ENCODE measurements at regions not wholly inside any gene's neighbourhood (a gene's known extent, or its start where the extent isn't known, plus 50 kb on each side); places are given as distances from the start of the nearest gene placed in this dataset.
A peak's percentile ranks its signal among the peaks of the same experiment; 100 is the strongest.

DNA sequence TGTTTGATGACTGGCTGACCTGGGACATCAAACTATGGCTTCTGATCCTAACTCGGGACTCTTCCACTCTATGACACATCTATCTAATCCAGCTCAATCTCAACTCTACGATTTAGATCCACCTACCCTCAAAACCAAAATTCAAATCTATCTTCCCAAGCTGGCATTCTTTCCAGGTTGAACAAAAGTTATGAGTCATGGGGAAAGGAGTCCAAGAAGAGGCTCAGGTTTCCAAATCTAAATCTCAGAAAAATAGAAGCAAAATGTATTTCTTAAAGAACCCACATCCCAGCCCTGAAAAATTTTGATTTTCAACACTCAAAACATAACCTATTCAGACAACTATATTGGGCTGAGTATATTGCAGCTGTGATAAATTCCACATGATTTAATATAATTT is 143.9 kb upstream of the IPO5 start:
- DNase-seq, result no peak

DNA sequence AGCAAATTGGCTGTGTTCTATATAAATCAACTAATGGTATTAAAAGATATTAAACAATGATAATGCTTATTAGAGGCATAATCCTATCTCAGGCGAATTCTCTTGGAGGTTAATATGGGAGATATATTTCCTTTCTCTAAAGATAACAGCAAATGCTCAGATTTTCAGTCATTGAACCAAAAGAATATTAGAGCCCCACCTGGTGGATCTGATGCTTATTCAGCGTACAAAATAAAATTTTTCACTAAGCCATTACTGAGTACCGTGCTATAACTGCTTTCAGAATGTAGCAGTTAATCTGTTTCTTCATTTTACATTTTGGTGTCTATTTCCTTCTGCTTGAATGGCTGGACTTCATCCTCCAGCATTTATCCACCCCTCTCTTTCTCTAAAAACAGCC is 143.3 kb upstream of the IPO5 start:
- no peak for DNase-seq

DNA sequence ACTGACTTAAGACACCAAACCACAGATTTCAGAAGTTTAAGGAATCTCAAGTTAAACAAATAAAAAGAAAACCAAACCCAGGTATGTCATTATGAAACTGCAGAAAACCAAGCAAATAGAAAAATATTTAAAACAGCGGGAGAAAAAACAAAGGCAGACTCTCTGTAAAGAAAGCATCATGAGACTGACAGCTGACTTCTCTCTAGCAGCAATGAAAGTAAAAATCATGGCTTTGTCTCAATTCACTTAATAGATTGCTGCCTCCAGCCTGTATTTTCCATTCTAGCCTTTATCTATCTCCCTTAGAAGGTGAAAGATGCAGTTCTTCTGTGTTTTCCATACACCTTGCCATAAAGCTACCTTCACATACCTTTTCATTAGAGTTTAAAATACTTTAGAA is 131.1 kb upstream of the IPO5 start:
- DNase-seq, result no peak

DNA sequence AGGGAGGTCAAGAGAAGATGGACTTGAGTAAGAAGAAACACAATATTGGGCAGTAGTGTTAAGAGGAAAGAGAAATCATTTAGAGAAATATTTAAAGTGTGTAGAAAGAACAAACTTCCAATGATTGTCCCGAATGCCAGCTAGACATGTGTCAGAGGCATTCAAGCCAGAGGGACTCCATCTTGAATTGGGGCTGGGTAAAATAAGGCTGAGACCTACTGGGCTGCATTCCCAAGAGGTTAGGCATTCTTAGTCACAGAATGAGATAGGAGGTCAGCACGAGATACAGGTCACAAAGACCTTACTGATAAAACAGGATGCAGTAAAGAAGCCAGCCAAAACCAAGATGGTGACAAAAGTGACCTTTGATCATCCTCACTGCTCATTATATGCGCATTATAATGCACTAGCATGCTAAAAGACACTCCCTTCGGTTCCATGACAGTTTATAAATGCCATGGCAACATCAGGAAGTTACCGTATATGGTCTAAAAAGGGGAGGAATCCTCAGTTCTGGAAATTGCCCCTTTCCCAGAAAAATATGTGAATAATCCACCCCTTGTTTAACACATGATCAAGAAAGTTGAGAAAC is 127.0 kb upstream of the IPO5 start:
- no peak for DNase-seq

DNA sequence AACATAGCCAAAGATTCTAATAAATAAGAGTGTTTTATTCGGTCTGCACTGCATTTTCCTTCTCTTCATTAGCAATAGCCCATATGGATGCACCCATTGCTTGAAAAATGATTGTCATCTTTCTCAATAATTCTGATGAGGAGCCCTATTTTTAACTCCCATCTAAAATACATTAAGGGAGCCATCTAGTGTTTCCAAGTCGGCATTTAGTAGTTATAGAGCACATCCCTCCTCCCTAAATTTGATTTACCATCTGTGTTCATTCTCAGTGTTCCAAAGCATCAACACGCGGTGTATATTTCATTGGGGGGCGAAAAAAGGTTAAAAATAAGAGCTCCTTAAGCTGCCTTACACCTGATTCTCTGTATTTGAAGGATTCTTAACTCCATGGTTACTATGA is 119.2 kb upstream of the IPO5 start:
- no peak for DNase-seq

DNA sequence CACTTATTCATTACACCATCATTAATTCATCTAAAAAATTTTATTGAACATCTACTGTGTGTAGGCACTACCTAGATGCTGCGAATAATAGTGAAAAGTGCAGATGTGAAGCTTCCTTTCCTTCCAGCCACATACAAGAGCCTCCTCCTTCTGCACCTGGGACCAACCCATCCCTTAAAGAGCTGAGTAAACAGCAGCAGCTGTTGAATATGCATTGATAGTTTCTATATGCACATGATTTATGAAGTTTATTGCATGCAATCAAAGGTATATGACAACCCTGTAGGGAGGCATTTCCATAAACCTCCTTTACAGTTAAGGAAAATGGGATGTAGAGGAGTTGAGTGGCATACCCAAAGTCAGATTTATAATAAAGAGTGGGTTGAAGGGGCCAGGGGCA is 110.3 kb upstream of the IPO5 start:
- no peak for DNase-seq

DNA sequence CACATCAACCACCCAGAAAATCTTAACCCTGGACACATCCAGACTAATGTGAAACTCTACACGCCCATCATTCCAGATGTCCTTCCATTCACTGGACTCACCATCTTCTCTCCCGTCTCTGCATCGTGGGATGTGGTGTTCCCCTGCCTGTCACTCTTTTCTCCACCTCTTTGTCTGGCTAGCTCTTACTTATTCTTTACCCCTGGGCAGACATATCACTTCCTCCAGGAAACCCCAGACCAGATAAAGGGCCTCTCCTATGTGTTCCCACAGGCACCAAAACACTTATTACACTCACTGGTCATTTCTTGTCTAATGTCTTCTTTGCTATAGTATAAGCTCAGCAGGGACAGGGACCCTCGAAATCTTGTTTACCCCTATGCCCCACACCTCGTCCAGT is 109.3 kb upstream of the IPO5 start:
- no peak for DNase-seq

DNA sequence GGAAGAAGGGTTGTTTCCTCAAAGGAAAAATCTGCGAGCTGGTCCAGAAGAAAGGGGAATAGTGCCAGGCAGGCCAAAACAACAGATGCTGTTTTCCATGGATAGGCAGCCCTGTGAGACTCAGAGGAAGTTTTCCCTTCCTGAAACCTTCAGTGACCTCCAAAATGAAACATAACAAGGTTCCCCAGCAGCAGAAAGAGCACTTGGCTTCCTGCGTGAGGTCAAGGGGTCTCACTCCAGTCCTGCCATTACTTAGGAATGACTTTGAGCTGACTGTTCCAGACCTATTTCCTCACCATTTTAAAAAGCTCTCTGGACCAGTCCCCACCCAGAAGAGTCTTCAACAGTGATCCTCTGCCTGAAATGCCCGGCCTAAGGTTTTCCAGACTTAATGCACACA is 104.6 kb upstream of the IPO5 start:
- no peak for DNase-seq

DNA sequence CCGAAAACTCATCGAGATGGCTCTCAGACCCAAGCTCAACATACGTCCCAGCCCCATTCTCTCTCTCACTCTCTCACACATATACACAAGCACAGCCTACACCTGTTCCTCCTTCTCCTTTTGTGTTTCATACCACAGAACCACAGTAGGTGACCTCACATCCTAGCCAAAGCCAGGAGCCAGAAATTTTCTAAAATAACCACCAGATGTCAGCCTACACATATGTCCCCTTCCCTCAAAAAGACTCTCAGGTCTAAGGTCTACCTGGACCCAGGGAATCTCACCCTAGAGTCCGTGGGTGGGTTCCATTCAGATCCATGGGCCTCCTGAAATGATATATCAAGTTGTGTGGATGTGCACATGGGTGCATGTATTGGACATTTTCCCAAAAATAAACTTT is 104.2 kb upstream of the IPO5 start:
- peak; percentile 1 for DNase-seq

DNA sequence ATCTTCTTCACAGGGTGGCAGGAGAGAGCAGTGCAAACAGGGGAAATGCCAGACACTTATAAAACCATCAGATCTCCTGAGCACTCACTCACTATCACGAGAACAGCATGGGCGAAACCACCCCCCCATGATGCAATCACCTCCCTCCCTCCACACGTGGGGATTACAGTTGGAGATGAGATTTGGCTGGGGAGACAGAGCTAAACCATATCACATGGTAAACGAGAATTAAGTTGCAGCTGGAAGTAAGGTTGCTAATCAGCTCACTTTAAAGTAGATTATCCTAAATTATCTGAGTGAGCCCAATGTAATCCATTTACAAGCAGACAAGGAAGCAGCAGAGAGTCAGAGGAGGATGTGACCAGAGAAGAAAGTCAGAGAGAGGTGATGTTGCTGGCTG is 102.2 kb upstream of the IPO5 start:
- no peak for DNase-seq

DNA sequence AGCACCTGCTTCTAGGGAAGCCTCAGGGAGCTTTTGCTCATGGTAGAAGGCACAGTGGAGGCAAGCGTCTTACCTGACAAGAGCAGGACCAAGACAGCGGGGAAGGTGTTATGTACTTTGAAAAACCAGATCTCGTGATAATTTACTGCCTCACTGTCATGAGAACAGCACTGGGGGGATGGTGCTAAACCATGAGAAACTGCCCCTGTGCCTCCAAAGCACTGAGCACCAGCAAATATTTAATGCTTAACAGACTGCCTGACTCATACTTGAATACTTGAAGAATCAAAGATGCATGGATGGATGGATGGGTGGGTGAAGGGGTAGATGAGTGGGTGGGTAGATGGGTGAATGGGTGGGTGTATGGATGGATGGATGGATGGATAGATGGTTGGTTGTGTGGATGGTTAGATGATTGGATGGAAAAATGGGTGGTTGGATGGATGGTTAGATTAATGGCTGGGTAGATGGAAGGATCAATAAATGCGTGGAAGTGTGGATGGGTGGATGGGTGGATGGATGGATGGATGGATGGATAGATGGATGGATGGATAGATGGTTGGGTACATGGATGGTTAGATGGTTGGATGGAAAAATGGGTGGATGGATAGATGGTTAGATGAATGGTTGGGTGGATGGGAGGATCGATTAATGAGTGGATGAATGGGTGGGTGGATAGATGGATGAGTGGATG is 101.1 kb upstream of the IPO5 start:
- DNase-seq, result no peak

DNA sequence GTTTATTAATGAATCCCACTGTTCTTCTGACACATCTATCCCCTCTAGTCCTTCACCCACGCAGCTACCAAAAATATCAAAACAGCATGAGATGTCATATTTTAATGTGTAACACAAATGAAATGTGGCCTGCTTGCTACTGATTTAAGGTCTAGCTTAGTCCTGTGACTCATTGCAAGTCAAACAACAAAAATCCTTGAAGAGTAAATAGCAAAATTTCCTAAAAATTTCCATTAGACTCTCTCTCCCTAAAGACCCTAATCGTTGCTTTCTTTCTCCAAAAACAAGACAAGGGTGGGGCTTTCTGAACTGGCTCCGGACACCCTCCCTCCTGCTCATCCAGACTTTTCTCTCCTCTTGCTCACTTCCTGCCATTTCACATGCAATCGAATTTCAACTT is 99.9 kb upstream of the IPO5 start:
- DNase-seq, result no peak

DNA sequence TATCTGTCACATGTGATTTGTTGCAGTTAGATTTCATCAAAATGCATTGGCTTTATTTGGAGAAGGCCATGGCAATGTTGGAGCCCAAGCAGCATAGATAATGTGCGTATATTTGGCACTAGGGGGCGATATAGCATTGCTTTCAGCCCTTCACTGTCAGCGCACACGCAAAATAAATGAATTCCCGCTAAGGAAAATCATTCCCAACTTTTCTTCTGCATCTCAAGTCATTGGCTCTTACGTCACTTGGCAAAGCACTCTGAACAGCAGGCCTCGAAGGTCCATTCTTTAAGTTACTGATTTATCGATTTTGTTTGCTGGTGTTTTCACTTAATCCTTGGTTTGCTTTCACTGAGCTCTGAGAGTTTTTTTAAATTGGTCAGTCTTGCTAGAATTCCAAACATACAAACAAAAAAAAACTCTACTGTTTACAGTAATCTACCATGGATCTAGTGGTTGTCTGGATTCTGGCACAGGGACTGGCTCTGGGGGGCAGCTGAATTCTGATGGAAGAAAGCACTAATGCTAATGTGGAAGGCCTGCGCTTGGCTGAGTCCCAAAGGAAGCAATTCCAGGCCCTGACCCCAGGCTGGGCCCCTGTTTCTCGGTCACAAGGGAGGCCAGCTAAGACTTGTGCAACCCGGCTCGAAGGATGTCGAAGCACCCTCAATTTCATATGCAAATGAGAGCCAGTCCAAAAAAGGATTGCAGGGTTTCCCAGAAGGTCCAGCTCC is 97.7 kb upstream of the IPO5 start:
- peak; percentile 36 for DNase-seq

DNA sequence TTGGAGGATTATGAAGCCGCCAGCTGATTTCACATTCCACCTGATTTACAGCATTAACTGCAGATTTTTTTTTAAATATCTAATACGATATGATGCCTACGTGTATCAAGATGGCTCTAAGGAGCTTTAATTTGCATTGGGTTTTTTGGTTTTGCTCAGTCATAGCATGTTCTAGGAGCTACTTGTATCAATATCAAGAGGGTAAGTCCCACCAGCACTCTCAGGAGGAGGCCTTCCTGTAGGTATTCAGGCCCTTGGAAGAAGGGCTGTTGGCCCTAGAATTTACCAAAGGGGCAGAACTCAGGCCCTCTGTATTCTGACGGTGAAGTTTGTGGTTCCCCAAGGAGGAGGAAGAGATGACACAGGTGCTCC is 97.2 kb upstream of the IPO5 start:
- no peak for DNase-seq

DNA sequence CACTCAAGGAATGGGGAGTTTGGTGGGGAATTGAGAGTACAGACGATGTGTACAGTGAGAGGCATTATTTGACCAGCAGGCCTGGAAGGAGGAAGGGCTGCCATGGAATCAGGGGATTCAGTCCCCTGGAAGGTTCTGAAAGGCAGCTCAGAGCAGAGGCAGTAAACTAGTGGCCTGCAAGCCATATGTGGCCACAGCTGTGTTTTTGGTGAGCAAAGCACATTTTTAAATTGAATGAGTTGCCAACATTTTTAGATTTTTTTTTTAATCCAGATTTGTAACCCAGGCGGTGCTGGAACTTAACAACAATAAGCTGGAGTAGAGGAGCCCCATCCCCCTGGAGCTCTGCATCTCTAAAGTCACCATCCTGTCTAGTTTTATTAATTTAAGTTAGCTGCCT is 95.3 kb upstream of the IPO5 start:
- no peak for DNase-seq

DNA sequence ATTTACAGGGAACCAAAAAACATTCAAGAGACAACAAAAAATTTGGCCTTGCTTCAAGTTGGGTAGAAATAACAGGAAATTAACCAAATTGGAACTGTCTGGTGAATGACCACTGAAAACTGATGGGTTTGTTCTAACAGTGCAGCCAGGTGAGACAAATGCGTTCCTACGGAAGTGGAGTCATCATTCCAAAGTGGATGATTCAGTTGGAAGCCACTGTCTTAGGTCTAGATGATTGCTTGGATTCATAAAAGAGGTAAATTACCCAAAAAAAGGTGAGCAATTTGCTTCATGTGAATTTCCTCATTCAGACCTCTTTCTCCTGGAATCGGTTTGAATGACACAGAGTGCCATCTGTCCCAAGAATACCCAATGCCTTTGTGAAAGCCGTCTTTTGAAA is 87.1 kb upstream of the IPO5 start:
- DNase-seq, result no peak

DNA sequence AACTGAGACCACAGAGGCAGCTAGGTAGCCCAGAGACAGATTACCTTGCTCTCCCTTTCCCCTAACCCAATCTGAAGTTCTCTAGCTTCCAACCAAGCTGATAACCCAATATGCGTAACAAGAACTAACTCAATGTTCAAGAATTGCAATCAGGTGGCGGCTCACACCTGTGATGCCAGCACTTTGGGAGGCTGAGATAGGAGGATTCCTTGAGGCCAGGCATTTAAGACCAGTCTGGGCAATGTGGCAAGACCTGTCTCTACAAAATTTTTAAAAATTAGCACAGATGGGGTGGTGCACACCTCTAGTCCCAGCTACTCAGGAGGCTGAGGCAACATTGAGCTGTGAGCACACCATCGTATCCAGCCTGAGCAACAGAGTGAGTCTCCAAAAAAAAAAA is 86.7 kb upstream of the IPO5 start:
- DNase-seq, result no peak

DNA sequence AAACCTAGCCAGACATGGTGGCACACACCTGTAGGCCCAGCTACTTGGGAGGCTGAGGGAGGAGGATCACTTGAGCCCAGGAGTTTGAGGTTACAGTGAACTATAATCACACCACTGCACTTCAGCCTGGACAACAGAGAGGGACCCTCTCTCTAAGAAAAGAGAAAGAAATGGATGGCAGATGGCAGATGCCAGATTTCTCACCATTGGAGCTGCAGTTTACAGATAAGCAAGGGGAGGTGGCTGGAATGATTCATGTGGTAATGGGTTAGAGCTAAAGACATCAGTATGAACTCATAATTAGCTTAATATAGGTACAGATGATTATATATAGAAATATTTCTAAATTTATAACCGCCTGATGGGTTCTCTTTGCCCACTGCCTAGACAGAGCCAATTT is 80.1 kb upstream of the IPO5 start:
- DNase-seq, result no peak

DNA sequence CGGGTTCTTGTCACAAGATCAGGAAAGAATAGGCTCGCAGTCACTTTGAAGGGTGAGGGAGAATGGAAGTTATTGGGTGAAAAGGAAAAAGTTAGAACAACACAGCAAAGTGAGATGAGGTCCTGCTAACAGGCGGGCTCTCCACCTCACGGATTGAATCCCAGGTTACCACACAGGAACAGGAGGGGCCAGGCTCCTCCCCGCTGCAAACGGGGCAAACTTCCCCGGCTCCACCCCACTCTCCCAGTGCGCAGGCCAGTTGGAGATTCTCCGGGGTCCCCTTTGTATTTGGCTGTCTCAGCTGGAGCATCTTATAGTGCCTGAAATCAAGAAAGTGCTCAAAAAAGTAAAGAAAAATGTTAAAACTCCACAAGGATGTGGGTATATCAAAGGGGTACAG is 78.3 kb upstream of the IPO5 start:
- no peak for DNase-seq

DNA sequence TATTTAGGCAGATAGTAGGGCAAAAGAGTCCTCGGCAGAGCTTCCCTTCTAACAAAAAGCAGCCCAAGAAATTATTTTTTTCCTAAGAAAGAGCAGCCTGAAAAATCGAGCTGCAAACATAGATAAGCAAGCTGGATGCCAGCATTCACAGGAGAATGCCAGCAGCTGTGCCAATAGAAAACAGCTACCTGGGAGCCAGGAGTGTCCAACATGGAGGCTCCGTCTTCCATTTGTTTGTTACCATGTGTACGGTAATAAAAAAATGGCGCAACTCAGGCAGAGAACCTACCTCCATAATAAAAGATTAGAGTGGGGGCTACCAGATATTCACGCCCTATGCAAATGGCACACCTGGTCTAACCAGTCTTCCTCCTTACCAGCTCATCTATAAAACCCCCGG is 77.6 kb upstream of the IPO5 start:
- DNase-seq, result no peak

DNA sequence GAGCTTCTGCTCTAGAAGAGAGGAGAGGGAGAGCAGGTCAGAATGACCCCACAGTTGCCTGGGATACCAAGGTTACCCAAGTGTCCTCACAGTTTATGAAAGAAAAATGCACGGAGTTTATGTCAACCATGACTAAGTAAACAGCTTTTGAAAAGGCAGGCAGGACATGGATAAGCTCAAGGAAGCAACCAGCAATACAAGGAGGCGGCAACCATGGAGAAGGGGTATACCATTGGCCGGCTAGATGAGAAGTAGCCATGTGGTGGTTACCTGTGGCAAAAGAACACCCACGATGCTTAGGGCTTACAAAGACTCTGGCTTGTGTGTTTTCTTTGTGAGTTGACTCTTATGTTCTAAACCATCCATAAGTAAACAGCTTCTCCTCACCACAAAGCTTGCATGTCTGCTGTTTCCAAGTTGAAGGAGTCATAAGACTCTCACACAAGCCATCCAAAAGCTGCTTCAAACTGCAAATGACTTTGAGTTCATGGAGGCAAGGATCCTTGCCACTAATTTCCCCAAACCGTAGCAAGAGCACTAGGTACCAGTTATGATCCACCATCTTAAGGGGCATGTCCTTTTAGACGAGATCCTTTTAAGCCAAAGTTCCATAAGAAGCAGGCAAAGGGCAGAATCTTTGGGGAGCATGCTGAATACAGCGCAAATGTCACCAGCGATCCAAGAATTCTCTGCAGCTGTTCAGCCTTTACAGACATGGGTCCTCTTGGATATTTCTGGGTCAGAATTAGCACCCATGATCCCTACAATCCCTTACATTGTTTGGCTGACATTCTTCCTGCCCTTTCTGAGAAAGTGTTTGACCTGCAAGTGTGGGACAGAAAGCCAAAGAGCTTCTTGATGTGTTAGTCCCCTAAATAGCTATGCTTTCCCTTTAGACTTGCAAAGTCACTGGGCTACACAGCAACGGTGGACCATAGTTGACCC is 74.8 kb upstream of the IPO5 start:
- DNase-seq, result peak; percentile 20

DNA sequence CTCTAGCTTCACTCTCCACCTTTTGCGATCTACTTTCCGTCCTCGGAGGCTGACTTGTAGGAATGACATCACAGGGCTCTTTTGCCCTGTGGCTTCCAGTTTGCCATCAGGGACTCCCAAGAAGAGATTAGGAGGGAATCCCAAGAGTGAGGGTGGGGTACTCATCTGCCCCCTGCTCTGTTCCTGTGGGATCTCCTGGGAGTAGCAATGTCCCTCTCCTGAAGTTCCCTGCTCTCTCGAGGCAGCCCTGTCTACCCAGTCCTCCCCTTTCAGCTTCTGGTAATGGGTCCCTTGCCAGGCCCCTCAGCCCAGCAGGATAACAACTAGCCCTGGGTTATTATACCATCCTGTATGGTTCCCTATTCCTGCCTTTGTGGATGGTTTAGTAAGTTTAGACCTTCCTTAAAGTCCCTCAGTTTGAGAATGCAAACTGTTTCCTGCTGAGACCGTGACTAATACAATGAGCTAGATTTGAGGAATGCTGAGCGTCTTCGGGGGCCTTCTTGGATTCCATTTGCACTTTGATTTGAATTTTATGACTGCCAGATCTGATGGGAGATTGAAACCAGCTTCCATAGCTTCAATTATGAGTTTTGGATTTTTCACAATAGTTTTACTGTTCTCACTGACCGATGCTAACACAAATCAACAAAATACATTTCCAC is 73.7 kb upstream of the IPO5 start:
- no peak for DNase-seq

DNA sequence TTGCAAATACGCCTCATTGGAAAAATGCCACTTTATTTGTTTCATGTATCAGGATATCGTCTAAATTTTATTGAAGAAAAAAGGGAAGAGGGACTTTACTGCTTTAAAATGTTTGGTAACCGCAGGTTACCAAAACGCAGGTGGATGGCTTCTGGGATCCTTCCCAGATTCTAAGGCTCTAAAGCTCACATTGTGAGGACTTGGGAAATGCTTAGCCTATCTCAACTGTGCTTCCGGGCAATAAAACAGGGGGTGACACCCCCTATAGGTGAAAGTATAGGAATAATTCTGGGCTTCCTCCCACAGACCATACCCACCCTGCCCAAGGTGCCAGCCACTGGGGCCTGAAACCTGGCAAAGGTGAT is 73.2 kb upstream of the IPO5 start:
- no peak for DNase-seq

All from NCI-H2029 (cell line).